Brain pericyte (primary cell): ENCODE measurements at regions not wholly inside any gene's neighbourhood (a gene's known extent, or its start where the extent isn't known, plus 50 kb on each side); places are given as distances from the start of the nearest gene placed in this dataset.

Experiments used
- DNase-seq: peaks from one replicate; pipeline ENCODE4 v3.0.0-alpha.2; 2012; ENCODE audit warnings: low read depth, low spot score

DNA sequence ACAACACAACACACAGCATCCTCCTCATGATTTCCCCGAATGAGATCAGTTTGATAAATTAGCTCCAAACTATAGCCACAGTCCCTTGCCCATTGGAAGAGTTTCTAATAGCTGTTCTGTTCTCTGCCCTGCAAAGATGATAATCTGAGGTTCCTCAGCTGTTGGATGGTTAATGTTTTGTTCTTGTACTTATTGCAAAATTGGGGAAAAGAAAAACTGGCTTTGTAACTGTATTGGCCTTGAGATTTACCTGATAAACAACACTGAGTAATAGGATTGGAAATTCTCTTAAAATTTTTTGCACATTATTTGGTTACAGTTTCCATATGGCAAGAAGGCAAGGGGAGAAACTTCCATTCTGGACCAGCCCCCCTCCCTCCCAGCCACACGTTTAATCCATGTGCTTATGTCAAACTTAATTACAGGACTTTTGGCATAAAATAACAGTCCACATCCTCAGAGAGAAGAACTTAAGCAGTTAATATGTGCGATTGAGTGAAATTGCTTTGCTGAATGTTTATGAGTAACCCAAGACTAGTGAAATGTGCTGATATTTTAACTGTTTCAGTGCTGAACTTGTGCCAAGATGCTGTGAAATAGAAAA is 119.1 kb upstream of the ZFHX3 start:
- no peak for DNase-seq

DNA sequence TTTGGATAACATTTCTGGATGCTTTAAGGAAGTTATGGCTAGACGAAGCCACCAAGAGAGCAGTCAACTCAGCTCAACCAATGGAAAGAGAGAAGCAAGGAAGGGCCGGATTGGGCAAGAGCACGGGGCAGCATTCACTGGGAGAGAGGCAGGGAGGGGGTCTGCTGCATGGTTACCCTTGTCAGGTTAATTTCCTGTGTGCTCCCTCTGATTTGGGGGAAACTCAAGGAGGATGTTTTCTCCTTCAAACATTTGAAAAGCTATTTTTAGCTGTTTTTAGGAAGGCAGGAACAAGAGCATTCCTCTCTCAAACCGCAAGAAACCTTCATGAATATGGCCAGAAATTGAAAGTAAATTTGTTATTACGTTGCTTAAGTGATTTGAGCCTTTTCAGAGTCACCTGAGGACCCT is 118.5 kb upstream of the ZFHX3 start:
- no peak for DNase-seq

DNA sequence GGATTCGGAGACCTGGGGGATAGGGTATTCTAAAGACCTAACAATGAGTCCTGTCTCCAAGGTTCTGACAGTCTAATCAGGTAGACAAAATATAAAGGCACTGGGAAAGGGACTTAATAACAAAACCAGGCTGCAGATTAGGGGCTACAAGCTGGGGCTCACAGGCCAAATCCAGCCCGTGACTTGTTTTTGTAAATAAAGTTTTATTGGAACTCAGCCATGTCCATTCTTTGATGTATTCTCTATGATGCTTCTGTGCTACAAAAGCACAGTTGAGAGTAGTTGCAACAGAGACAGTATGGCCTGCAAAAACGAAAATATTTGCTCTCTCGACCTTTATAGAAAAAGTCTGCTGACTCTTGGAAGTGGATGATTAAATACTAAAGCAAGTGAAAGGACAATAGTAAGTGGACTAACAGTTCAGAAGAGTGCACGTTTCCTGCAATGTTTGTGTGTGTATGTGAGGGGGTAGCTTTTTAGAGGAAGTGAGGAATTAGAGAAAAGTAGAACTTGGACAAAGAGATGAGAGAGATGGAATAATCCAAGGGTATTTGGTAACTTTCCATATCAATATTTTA is 115.4 kb upstream of the ZFHX3 start:
- DNase-seq, result no peak

DNA sequence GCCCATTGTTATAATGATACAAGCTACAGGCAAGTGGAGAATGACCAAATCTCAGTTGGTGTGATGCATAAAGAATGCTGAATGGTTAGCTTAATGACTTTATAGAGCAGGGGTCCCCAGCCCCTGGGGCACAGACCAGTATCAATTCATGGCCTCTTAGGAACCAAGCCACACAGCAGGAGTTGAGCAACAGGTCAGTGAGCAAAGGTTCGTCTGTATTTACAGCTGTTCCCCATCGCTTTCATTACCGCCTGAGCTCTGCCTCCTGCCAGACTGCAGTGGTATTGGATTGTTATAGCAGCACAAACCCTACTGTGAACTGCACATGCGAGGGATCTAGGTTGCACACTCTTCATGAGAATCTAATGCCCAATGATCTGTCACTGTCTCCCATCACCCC is 114.0 kb upstream of the ZFHX3 start:
- no peak for DNase-seq

DNA sequence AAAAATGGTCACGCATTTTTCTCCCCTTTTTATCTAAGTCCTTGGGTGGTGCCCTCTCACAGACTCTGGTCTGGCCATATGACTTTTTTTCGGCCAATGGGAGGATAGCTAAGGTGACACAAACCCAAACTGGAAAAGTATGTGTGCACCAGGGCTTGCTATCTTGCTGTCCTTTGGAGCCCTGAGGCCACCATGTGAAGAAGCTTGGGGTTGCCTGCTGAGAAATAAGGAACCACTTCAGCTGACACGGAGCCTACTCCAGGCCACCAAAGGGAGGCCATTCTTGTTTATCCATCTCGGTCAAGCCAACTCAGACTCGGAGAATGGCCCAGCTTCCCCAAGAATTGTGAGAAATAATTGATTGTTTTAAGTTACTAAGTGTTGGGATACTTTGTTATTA is 111.4 kb upstream of the ZFHX3 start:
- DNase-seq, result no peak

DNA sequence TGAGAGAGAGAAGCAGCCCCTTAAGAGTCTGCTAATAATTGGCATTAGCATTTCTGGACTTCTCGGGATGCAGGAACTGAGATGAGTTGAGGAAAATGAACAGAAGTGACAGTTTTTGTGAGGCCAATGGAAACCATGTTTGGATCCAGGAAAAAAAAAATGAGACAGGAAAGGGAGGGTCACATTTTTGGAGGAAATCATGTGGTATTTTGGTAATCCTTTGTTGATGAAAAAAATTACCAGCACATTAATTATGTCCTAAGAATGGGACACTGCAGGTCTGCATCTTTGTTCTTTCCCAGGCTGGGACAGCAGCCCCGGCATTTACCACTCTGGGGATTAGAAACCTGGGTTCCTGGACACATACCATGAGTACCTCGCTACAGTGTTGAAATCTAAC is 109.9 kb upstream of the ZFHX3 start:
- no peak for DNase-seq

DNA sequence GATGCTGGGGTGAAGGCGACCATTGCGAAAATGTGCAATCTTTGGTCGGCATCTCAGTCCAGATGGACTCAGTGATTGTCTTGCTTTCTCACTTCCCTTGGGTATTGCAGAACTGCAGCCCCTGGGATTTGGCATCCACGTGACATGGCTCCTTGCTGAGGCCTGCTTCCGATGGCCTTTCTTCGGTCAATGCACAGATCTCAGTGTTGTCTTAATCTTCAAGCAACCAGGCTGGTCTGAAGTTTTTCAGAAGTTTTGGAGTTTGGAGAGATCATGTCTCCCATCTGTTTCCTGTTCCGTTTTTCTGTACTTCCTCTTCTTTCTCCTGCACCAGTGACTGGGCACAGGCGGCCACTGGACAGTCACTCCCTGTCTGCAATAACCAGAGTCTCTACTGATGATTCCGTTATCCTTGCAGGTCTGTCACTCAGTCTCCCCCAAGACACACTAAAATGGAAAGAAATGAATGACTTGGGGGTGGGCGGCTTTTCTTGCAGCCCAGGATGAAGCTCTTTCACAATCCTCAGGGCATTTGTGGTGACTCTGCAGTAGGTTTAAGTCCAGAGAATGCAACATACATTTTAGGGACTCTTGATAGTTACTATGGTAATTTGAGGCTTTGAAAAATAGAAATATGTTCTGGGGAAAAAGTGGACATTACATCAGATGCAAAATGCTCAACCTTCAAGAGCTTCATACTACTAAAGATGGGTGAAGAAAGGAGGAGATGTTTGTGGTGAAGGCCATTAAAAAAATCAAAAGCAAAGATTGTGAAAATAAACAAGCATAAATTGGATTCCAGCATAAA is 106.3 kb upstream of the ZFHX3 start:
- DNase-seq, result no peak

DNA sequence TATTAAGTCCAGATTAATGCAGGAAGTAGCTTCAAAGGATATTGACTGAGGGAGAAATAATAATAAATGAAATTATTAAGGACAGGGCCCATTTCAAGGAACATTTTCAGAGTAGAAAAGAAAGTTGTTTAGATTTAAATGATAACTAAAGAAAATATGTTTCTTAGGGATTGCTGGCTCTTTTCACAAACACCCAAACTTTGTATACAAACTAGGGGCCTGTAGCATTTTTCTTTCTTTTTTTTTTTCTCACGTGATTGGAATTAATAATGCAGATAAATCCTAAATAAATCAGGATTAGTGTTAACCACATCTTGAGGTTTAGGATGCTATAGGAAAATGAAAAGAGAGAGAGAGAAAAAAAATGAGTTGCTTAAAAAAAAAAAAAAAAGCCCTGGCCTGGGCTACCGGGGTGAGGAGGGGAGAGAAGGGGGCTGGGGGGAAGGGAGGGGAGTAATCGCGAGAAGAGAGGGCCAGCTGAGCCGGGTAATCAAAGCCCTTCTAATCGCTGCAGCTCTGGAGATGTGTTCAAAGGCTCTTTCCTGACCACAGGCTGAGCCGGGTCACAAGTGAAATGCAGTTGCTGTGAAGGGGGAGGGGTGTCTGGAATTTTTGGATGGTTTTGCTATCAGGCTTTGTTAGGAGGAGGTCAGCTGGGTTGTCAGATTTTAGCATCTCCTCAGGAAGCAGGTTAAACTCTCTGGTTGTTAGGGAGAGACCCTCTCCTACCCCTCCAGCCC is 104.6 kb upstream of the ZFHX3 start:
- DNase-seq, result no peak

DNA sequence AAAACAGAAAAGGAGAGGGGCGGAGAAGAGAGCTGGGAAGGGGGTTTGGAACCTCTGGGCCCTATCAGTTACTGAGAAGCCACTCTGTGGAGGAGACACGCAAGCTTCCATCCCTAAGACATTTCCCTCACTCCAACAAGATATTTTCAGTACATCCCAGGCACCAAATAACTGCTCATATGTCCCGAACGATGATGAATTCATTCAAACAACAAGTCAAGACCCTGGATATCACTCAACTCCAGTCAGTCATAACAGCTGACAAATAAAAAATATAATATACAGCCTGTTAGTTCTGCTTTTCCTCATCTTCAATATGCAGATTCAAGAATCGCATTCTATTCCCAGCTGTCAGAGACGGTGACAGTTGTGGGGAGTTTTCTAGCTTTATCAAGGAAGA is 104.0 kb upstream of the ZFHX3 start:
- DNase-seq, result no peak

DNA sequence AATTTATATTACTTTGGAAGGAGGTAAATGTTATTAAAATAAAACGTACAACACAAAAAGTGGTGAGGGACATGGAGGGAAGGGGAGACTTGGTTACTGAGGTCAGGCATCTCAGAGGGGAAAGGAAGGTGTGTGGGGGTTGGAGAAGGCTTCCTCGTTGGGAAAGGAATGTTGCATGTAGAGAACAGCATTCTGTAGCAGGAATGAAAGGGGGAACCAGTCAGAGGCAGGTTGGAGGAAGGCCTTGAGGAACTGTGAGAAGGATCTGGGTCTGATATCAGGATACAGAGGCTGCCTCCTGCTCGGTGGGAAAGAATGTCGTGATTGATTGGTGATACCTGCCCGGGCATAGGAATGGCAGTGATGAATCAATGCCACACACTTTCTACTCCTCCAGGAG is 103.3 kb upstream of the ZFHX3 start:
- no peak for DNase-seq

DNA sequence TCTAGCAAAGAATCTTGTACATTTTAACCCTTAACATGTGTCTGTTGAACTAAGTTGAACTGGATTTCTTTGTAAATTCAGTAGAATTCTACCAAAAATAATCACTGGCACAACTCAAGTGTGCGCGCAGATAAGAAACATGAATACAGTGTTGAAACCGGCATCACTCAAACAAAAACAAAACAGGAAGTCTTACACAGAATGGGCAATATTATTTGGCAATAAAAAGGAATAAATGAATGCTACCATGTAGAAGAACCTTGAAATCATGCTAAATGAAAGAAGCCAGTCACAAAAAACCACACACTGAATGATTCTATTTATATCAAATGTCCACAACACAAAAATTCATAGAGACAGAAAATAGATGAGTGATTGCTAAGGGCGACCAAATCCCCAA is 102.9 kb upstream of the ZFHX3 start:
- DNase-seq, result no peak

DNA sequence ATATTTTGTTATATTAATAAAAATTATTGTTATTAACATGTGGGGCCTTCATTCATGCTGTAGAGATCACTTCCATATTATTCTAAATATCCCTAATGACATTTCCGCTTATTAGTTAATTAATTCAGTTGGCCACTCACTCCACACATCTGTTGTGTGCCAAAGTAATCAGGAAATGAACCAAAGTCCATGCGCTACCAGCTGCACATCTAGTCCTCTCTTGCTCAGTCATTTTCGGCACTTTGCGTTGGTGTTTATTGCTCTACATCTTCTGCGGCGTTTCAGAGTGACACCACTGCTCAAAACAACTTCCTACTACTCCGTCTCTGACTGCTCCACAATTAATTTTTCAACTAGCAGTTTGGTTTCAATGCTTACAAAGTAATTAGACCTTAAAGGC is 101.4 kb upstream of the ZFHX3 start:
- DNase-seq, result no peak

DNA sequence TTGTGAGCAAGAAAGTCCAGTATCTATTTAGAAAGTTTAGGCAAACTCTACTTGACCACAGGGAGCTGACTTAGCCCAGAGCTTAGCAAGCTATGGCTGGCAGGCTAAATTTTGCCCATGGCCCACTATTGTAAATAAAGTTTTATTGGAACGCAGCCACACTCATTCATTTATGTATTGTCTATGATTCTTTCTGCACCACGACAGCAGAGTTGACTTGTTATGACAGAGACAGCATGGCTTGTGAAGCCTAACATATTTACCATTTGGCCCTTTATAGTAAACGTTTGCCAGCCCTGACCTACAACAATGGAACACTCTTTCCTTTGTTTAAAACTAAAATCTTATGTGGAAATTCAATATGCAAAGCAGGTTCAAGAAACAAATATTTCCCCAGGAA is 100.0 kb upstream of the ZFHX3 start:
- no peak for DNase-seq

DNA sequence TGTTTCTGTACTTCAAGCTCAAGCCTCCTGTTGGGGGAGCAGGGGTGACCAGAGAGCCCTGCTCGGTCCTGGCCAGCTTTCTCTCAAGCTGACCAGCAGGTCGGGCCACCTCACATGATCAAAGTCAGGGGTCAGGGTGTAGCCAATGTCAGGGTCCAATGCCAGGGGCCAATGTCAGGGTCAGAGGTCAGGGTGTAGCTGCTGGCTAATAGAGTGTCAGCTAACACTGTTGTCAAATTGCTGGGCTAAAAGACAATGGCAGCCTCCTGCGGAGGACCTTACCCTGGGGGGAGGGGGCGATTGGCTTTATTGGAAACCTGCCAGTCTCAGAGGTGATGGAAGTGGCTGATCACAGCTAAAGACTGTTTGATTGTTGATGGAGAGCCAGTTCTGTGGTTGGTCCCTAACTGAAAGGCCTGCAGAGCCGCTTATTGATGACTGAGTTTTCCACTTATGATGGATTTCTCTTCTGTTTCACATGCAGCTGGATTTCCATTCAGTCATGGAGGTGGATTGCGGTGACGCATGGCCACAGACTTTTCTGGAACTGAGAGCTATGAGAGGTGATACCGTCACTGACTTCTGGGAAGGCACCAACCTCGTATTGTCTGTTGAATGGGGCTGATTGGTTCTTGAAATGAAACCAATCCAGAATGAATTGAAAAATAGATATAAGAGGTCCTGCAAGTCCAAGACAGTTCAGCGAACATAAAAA is 97.4 kb upstream of the ZFHX3 start:
- no peak for DNase-seq

DNA sequence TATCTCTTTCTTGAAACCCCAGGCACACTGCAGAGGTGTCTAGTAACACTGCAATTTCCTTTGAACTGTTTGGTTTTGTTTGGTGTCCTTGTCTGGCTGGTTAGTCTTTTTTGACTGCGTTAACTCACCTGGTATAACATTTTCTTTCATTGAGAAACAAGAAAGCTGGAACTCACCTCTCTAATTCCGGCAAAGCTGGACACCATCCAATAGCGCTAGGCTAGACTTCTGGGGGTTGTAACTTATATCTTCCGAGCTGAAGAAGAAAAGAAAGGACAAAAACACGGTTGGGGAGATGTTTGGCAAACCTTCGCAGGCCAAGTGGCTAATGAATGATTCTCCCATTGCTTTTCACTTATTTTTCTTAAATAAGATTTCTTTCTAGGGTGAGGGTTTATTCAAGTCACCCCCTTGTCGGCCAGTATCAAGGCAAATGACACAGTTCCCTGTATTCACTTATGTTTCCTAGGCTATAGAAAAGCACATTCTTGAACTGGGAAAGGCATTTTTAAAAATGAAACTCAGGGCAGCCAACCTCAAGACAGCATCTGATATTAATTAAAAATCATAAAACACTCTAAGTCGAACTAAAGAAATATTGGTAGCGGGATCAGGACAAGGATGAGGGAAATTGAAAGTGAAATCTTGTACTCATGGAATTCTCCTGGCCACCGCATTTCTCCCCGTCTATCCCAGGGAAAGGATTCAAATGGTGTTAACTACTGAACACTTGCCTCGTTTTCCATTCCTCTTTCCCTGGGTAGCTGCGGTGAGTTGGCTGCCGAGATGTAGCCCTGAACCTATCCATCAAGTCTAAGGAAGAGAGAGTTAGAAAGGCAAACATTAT is 95.9 kb upstream of the ZFHX3 start:
- DNase-seq, result no peak

DNA sequence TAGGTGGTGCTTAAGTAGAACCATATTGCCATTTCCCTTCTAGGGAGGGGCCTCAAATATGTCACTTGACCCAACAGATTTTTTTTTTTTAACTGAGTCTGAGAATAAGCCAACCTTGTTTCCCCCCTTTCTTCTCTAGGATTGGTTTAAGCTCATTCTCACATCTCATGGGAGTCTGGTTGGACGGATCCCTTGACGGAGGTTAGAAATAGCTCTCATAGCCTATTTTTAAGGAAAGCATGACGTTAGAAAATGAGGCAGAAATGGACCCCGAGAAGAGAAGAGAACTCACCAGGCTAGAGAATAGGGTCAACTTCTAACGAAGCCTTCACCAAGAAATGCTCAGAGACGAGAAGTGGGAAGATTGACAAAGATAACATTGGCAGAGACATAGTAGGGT is 95.1 kb upstream of the ZFHX3 start:
- no peak for DNase-seq

DNA sequence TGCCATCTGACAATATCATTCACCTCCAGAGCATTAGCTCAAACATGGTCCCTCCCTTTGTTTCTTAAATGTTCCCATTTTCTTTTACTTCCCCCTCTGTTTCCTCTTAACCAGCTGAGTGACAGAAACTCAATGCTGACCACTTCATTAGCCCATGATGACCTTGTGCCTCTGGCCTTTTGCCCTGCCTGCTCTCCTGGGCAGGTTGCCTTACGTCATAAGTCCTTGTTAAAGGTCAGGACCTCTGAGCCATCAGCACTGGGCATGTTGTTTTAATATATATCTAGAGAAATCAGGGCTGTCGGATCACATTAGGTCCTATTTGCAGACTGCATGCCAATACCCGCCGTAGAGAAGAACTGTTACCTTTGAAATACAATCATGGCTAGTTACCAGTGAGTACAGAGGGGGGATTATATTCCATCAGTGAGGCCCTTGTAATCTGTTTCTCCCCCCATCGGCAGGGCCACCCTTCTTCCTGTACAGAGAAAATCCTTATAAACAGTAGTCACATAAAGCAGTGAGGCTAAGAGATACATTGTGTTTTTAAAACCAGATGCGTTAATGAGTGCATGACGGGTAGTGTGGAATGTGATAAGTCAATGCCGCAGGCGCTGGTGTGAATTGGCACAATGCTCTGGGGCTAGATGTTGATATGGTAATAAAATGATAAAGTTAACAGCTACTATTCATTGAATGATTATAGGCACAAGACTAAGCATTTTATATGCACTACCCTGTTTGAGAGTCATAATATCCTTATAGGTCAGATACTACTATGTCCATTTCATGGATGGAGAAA is 94.3 kb upstream of the ZFHX3 start:
- no peak for DNase-seq

DNA sequence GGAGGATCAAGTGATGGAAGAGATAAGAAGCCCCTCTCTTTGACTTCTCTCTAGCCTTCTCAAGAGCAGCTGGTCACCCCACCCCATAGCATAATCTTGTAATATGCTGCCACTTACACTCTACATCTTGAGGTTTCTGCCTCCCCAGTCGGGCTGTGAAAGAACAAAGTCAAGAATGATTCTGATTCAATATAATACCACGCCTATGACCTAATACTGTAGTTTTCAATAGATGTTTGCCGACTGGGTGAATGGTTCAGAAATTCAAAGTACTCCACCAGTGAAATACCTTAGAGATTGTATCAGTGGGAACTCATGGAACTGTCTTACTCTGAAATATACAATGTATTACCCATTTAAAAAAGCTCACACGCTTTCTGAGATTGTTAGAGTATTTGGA is 93.0 kb upstream of the ZFHX3 start:
- DNase-seq, result no peak

DNA sequence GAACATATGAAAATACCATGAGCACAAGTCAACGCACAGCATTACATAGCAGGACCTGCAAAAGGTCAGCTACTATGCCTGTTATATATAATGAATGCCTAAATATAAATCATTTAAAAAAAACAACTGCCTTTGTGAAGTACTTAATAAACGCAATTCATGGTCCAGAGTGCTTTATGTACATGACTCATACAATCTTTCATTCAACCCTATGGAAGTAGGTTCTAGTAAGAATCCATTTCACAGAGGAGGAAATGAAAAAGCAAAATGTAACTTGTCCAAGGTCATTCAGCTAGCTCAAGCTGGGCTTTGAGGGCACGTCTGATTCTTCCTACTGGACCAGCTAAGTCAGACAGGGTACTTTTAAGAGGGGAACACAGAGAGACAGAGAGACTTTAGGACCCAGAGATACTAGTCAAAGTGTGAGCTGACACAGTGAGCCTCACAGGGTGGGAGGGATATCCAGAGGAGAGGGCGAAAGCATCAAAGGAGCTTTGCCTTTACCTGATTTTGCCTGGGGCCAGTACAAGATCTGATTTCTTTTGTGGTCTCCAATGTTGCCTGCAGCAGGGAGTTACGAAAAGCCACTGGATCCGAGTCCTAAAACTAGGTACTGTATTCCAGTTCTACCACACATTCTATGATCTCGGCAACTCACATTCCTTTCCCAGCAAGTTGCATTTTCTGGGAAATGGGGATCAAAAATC is 83.4 kb upstream of the ZFHX3 start:
- DNase-seq, result no peak

DNA sequence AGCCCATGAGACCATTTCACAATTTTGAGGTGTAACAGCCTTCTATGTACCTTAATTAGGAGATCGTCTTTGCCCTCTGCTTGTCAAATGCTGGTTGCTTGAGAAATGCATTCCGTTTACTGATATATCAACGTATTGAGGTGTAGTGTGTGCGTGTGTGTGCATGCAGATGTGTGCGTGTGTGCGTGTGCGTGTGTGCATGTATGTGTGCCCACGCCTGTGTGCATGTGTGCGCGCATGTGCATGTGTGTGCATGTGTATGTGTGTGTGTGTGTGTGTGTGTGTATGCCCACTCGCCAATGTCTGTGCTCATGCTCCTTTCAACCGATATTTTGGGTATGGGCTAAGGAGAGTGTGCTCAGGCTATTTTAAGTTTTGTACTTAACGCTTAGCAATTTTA is 81.5 kb upstream of the ZFHX3 start:
- DNase-seq, result no peak
